ENCODE measurements at regions not wholly inside any gene's neighbourhood (a gene's known extent, or its start where the extent isn't known, plus 50 kb on each side); places are given as distances from the start of the nearest gene placed in this dataset.

- 27 to 31% methylated on average over 5 of the region's 5 CpGs for WGBS, 2 donors
- DNase-seq (no peak), ATAC-seq (no peak), FAIRE-seq (no peak)
- Histone ChIP-seq H3K36me3 (no peaks in the 10 kb centered on the region), H3K9me3 (no peaks in the 10 kb centered on the region), H3K4me3 (no peak overlapping the region), H3K4me1 (no peaks in the 10 kb centered on the region), H3K27me3 (no peaks in the 10 kb centered on the region), H3K27ac (no peak overlapping the region)
- TF ChIP-seq CTCF (IDR thresholded peaks at IDR 0.05), result no peak
- intact Hi-C loops (cut with DNase I), result no loop called here
These were observed 140.1 kb upstream of the GRIA1 start for GRCh38 chr5:153350175-153350883.

- Histone ChIP-seq H3K36me3 (no peaks in the 10 kb centered on the region), H3K27ac (no peak overlapping the region), H3K9me3 (no peaks in the 10 kb centered on the region), H3K4me3 (no peak overlapping the region), H3K27me3 (no peaks in the 10 kb centered on the region), H3K4me1 (no peaks in the 10 kb centered on the region)
- no peak for TF ChIP-seq CTCF (IDR thresholded peaks at IDR 0.05)
- 21 to 27% methylated on average over 11 of the region's 11 CpGs for WGBS, 2 donors
- FAIRE-seq, result no peak
- intact Hi-C loops (cut with DNase I), result no loop called here
- DNase-seq, result no peak
- peak in 1 of 4 donors; percentile 27 for ATAC-seq
These were observed 137.7 kb upstream of the GRIA1 start for GRCh38 chr5:153352685-153353219.

- DNase-seq (no peak), ATAC-seq (no peak), FAIRE-seq (no peak)
- no peak overlapping the region for H3K4me3 ChIP-seq
- no peaks in the 10 kb centered on the region for H3K9me3 ChIP-seq
- no peaks in the 10 kb centered on the region for H3K4me1 ChIP-seq
- intact Hi-C loops (cut with DNase I), result no loop called here
- 85 to 96% methylated on average over 3 of the region's 3 CpGs for WGBS, 2 donors
- H3K27me3 ChIP-seq, result no peaks in the 10 kb centered on the region
- H3K27ac ChIP-seq, result no peak overlapping the region
- no peak for TF ChIP-seq CTCF (IDR thresholded peaks at IDR 0.05)
- no peaks in the 10 kb centered on the region for H3K36me3 ChIP-seq
These were observed 132.9 kb upstream of the GRIA1 start for GRCh38 chr5:153357493-153358112.

- DNase-seq (no peak), ATAC-seq (no peak), FAIRE-seq (no peak)
- Histone ChIP-seq H3K27ac (no peak overlapping the region), H3K9me3 (no peaks in the 10 kb centered on the region), H3K36me3 (no peaks in the 10 kb centered on the region), H3K27me3 (no peaks in the 10 kb centered on the region), H3K4me3 (no peak overlapping the region), H3K4me1 (no peaks in the 10 kb centered on the region)
- intact Hi-C loops (cut with DNase I), result no loop called here
- 52 to 65% methylated on average over 3 of the region's 3 CpGs for WGBS, 2 donors
- no peak for TF ChIP-seq CTCF (IDR thresholded peaks at IDR 0.05)
These were observed 132.0 kb upstream of the GRIA1 start for GRCh38 chr5:153358315-153358976.

Data from pancreas (tissue), 10 donors.